HFF-Myc (cell line): ENCODE measurements at regions not wholly inside any gene's neighbourhood (a gene's known extent, or its start where the extent isn't known, plus 50 kb on each side); places are given as distances from the start of the nearest gene placed in this dataset.

Experiments used
- DNase-seq: peaks from one replicate; pipeline ENCODE4 v3.0.0-alpha.2; 2011; ENCODE audit warnings: low read depth; ENCODE audit errors: extremely low read depth
- H3K4me3 ChIP-seq: replicated peaks from 2 replicates; pipeline ENCODE4 v1.5.1; 2011; ENCODE audit warnings: low read depth, mild to moderate bottlenecking, control low read depth, low read length
- TF ChIP-seq, protein P1 (sequence below): IDR thresholded peaks from 2 replicates; pipeline ENCODE4 v1.5.1; 2012; ENCODE audit warnings: mild to moderate bottlenecking, low read depth, low read length, control low read depth; ENCODE audit errors: missing control alignments

DNA sequence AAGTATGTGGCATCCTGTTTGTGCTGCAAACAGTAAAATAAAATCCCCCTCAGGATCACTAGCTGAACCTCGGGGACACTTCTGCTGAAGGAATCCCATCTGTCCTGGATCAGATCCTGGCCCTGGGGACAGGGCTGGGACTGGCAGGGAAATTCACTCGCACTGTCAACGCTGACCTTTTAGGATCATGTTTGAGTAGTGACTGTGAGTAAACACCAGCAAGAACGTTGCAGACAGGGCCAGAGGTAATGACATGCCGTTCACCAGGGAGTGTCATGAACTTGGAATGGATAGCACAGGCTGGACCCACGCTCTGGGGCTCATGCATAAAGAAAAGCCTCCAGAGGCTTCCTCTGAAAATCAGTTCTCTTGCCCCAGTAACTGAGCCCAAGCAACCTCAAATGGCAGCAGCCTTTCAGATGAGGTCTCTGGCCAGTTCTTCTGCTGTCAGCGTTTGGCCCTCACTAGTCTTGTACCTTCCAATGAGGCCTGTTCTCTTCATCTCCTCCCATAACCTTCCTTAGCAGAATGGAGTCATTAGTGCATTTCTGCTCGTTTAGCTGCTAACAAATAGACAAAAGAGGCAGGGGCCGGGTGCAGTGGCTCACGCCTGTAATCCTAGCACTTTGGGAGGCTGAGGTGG is 51.0 kb upstream of the BARX2 start:
- DNase-seq = no peak
- TF ChIP-seq, protein P1, sequence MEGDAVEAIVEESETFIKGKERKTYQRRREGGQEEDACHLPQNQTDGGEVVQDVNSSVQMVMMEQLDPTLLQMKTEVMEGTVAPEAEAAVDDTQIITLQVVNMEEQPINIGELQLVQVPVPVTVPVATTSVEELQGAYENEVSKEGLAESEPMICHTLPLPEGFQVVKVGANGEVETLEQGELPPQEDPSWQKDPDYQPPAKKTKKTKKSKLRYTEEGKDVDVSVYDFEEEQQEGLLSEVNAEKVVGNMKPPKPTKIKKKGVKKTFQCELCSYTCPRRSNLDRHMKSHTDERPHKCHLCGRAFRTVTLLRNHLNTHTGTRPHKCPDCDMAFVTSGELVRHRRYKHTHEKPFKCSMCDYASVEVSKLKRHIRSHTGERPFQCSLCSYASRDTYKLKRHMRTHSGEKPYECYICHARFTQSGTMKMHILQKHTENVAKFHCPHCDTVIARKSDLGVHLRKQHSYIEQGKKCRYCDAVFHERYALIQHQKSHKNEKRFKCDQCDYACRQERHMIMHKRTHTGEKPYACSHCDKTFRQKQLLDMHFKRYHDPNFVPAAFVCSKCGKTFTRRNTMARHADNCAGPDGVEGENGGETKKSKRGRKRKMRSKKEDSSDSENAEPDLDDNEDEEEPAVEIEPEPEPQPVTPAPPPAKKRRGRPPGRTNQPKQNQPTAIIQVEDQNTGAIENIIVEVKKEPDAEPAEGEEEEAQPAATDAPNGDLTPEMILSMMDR = no peak
- no peak overlapping the region for H3K4me3 ChIP-seq

DNA sequence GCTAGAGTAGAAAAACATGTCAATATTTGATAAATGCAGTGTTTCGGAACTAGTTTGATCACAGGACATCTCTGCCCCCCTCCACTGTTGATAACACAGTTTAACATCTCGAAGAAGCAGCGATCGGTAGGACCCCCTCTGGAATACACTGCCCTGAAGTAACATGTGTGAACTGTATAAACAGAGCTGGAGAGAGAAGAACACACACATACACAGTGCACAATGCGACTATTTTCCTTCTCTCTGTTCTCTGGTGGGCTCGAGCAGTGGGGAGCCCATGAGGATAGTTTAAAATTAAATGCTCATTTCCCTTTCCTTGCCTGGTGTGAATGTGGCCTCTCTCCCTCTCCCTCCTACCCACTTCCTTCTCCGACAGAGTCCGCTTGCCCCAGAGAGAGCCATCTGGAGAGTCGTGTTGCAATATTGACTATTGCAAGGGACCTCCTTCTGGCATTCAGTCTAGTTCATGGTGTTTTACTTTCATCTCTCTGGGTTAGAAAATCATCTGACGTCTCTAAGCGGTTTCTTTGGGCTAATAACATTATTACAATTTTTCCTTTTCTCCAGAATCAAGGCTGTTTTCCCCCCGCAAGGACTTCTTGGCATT is 51.6 kb upstream of the BARX2 start:
- TF ChIP-seq, protein P1 = no peak
- DNase-seq = no peak
- H3K4me3 ChIP-seq = no peak overlapping the region

DNA sequence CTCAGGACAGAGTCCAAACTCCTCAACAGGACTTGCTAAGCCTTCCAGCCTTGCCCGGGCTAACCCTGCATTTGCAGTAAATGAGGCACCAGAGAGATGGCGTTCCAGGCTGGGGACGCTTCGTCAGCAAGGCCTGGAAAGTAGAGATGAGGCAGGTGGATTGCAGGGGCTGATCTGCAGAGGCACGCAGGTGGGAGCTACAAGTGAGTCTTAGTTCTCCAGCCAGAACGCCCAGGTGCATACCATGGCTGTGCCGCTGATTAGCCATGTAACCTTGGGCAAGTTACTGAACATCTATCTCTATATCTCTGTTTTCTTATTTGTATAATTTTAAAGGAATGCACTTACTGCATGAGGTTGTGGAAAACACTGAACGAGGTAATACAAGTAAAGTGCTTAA is 52.7 kb upstream of the BARX2 start:
- DNase-seq = no peak
- no peak overlapping the region for H3K4me3 ChIP-seq
- TF ChIP-seq, protein P1 = no peak

DNA sequence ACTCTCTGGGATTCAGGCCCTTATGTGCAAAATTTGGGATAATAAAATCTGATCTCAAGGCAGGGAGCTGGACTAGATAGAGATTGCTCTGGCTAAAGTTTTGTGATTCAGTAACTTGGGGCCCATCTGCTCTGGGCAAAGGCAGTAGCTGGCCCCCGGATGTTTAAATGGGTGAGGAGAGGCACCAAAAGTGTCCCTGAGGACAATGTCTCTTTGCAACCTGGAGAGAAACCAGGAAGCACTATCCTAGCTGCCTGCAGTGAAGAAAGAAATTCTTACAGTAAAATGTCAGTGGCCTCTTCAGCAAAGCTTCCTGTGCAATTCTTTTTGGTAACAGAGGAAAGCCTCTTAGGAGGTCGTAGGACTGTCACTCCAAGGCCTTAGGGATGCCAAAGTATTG is 54.6 kb upstream of the BARX2 start:
- TF ChIP-seq, protein P1 = no peak
- no peak overlapping the region for H3K4me3 ChIP-seq
- no peak for DNase-seq

DNA sequence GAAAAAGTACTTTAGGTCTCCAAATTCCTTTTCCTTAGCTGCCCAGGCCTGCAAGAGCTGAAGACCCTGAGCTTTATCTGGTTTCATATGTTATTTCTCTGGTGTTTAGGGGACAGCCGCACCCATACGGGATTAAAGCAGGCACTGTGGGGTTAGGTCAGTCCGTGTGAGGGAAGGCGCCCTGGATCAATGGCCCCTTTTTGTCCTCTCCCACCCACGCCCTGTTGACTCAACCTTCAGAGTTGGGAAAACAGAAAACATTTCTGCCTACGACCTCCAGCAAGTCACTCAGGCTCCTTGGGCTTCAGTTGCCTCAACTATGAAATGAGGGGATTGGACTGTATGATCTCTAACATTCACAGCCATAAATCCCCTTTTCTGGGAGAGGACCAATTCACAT is 55.2 kb upstream of the BARX2 start:
- TF ChIP-seq, protein P1 = no peak
- H3K4me3 ChIP-seq = no peak overlapping the region
- no peak for DNase-seq

DNA sequence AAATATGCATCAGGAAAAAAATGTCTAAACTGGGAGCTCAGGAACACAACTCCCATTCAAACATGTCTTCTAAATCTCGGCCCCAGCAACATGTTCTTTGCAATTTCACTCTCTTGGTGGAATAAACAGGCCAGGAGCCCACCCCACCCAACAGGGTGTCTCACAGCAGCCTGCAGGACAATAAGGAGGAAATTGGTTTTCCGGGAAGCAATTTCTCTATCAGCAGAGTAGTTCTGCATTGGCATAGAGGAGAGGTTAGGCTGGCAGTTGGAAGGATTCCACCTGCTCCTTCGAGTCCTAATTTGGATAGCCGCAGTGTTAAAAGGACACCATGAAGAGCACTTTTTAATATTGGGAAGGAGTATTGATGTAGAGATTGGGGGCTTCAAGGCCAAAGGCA is 55.9 kb upstream of the BARX2 start:
- DNase-seq = no peak
- H3K4me3 ChIP-seq = no peak overlapping the region
- TF ChIP-seq, protein P1 = no peak
